ENCODE measurements at regions not wholly inside any gene's neighbourhood (a gene's known extent, or its start where the extent isn't known, plus 50 kb on each side); places are given as distances from the start of the nearest gene placed in this dataset.

GRCh38 chr7:18370633-18371032 lies 124.9 kb upstream of the HDAC9 start:
- DNase-seq: no peak

DNA sequence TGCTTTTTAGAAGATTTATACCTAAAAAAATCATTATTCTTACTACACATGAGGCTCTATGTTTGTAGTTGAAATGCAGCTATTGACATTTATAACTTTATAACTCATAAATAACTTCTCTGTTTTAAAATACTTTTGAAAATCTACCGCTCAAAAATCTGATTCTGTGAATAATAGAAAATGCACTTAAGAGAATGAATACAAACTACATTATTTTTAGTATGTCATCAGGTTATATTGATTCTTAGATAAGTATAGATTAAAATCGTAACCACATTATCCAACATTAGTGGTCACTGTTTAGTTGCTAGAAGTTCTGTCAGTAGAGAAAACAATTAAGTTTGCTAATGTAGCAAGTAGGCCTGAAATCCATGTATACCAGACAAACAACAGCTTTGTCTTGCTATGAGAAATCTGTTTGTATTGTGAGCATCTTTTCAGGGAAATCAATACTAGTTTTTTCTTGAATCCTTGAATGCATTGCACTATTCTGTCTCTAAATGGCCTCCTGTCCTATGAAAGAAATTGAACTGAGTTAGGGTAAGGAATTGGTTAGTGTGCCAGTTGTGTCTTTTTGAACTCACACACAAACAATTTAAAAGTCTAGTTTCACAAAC lies 116.5 kb upstream of the HDAC9 start:
- no peak for DNase-seq

DNA sequence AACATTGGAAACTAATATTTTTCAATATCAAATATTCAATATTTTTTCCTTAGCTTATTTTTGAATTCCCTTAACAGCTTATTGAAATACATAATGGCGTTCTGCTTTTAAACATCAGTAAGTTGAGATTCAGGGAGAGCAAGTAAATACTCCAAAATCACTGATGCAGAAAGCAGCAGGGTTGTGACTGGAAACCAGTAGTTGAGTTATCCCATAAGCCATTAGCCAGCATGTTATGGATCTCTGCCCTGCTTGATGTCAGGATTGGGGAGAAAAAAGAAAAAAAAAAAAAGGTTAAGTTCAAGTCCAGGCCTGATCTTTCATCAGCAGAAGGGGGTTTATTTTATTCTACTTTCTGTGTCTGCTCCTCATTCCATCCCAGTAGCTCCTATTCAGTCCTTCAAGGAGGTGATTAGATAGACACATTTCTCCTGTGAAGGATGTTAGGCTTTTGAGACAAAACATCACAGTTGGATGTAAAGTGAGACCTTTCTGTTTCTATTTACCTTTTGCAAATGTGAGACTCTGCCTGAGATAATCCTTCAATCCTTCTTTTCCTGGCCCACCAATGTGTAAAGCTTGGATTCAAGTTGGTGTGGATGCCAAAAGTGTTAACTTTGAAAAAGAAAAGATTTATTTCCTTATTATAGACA lies 110.9 kb upstream of the HDAC9 start:
- DNase-seq: no peak

- no peak for DNase-seq
These were observed 108.9 kb upstream of the HDAC9 start for GRCh38 chr7:18386607-18387006.

- DNase-seq: no peak
These were observed 108.3 kb upstream of the HDAC9 start for GRCh38 chr7:18387191-18387735.

GRCh38 chr7:18390535-18390907 lies 105.0 kb upstream of the HDAC9 start:
- no peak for DNase-seq

GRCh38 chr7:18393465-18394118 lies 102.0 kb upstream of the HDAC9 start:
- no peak for DNase-seq

GRCh38 chr7:18395868-18396267 lies 99.7 kb upstream of the HDAC9 start:
- no peak for DNase-seq

DNA sequence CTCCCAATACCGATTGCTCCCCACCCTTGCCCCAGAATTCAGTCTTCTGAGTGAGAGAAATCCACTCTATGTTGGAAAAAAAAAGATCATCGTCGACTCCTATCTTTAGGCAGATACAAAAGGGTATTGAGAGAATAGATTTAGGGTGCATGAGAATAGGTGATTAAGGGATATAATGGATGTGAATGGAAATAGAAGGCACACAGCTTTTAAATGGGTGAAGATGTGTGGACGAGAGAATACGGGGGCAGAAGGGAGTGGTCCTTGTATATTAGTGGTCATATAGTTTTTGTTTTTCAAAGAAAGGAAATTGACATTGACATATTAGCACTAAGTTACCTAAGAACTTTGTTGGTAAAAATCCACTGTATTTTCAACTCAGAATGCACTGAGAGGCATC lies 98.6 kb upstream of the HDAC9 start:
- DNase-seq: no peak

DNA sequence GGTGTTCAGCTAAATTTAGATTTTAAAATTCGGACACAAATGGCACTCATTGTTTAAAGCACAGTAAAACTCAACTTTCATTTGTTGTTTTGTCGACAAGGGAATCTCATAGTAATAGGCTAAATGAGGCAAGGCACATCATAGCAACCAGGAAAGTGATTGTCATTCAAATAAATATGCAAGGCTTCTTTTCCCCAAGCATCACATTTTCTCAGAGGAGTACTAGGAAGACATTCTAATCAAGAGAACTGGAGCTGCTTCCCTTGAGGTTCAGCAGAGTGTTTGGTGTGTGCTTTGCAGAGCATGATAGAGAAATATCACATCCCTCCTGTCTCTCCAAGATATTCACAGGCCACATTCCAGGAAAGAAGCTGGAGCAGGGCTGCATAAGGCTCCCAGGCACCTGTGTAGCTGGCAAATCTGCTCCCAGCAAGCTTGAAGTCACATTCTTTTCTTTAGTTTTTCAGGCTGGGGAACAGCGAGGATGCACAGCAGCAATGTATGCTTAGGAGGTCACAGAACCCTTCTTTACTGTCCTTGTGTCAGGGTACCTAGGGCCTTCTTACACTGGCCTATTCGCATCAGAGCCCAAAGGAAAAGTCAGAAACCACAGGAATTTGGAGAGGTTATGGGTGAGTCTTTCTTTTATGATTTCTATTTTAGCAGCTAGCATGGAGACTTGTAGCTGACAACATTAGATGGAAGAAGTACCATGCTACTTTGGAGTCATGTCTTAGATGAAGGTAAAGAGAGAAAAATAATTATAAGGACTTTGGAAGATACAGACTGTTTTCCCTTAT lies 95.9 kb upstream of the HDAC9 start:
- DNase-seq: peak; percentile 9

DNA sequence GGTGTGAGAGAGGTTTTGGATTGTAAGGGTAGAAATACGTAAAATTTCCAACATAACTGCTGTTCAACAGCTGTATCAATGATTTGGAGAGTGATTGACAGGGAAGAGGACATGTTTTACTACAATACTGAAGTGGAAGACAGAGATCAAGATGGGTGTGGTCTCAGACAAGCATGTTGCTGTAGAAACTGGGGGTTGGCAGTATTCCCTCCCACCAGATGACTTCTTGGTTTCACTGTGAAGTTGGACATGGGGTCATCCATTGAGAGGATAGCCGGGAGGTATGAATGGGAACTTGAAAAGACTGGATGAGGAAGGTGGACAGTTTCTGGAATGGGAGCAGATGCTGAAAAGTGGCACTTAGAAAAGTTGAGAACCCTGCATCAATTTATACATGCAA lies 95.3 kb upstream of the HDAC9 start:
- no peak for DNase-seq

- no peak for DNase-seq
These were observed 94.8 kb upstream of the HDAC9 start for GRCh38 chr7:18400726-18401125.

DNA sequence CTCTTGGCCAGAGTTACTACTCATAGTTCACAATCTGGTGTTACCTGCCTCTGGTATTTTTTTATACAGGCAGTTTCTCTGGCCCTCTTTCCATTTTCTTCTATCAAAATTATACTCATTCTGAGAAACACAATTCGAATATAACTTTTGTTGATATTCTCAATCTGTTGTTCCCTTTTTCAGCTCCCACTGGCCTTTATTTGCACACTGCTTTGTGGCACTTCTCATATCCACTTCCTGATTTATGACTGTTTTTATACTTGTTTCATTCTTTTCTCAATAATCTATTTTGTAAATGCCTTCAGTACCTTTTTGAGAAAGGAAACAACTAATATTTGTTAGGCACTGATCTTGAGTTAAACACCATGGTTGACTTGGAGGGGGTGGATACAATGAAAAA lies 93.8 kb upstream of the HDAC9 start:
- no peak for DNase-seq

DNA sequence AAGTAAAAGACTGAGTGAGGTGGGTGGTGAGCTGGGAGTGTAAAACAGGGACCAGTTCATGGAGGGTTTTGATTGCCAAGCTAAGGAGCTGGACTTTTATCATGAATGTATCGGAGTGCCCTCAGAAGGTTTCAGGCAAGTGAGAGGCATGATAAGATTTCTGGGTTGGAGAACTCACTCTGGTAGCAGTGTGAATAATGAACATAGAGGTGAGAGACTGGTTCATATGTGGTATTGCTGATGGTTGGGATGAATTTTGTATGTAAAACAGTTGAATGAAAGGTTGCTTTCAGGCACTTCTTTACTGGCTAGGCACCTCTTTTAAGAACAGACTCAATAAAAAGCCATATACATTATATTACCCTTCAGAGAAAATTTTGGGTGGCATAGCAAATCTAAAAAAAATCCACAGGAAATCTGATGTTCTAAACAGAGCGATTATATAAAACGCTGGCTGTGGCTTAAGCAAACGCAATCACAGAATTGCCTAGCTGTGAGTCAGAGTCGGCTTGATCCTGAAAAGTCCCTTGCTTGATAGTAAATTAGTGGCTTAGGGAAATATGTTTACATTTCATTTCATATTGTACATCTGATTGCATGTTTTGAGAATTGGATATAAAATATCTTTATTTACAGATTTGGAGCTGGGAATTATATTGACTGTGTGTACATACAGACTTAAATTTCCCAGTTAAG lies 92.9 kb upstream of the HDAC9 start:
- DNase-seq: no peak

GRCh38 chr7:18405726-18406125 lies 89.8 kb upstream of the HDAC9 start:
- DNase-seq: no peak

- no peak for DNase-seq
These were observed 88.2 kb upstream of the HDAC9 start for GRCh38 chr7:18407385-18407784.

DNA sequence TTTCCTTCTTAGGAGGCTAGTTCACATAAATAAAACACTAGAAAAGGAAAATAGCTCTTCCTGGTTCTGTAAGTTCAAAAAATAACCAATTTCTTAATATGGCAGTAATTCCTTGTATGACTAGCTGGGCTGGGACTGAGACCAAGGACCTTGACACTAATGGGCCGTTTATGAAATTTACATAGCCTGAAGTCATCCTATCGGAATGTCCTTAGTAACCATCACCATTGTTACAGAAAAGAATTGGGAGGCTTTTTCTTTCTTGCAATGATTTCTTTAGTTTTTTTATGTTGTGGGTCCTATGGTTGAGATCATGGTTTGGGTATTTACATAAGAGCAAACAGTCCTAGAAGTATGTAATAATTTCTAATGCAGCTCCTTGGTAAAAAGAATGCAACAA lies 87.1 kb upstream of the HDAC9 start:
- peak; percentile 72 for DNase-seq

DNA sequence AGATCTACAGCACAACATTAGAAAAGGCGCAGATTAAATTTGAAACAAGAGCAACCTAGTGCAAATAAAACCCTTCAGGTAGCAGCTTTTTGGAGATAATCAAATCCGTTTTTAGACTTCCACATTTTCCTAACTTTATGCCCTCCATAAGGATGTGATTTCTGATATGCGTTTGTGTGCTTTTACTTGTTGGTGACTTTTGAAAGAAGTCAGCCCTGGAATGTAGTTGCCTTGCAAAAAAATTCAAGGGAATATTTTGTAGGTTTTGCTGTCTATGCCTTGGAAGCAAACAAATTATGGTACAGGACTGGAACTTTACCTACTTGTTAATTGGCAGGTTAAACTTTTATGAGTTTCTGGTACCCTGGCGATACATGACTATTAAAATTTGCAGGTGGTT lies 86.7 kb upstream of the HDAC9 start:
- DNase-seq: no peak

DNA sequence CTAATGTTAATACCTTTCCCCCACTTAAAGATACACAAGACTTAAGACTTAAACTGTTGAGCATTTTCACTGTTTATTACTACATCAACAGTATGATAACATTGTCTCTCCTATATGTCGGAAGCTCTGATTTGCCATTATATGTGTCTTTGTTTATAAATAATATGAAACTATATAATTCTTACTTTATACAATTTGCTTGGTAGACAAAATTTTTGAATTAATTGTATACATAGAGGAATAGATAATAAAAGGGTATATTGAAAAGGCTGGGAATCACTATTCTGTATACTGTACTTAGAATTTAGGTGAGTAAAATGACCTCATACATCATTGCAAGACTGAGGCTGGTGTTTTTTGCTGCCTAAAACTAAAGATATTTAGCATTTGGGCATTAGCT lies 82.1 kb upstream of the HDAC9 start:
- DNase-seq: no peak

GRCh38 chr7:18414885-18415284 lies 80.7 kb upstream of the HDAC9 start:
- DNase-seq: no peak

DNA sequence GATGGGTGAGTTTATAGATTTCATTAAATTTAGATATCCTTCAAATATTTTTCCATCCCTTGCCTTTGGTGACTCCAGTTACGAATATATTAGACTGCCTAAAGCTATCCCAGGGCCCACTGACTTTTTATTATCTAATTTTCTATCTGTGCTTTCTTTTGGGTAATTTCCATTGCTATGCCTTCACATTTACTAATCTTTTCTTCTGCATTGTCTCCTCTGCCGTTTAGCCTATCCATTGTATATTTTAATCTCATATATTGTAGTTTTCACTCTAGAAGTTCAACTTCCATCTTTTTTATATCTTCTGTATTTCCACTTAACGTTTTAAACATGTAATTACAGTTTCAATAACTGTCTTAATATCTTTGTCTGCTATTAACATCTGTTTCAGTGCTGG lies 78.6 kb upstream of the HDAC9 start:
- no peak for DNase-seq

DNA sequence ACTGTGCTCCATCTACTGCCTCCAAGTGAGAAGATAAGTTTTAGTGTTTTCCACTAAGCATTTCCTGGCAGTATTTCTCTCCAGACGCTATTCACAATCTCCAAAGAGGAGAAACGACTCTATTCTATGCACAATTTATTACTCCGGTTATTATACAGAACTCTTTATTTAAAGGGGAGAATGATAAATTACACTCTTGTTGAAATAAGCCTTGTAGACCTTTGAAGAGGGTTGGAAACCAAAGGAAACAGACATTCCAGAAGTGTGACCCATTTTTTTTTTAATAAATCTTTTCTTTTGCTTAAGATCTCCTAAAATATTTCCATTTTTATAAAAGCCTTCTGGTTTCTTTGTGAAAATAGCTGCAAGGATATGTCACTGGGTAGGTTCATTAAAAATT lies 76.1 kb upstream of the HDAC9 start:
- DNase-seq: no peak

DNA sequence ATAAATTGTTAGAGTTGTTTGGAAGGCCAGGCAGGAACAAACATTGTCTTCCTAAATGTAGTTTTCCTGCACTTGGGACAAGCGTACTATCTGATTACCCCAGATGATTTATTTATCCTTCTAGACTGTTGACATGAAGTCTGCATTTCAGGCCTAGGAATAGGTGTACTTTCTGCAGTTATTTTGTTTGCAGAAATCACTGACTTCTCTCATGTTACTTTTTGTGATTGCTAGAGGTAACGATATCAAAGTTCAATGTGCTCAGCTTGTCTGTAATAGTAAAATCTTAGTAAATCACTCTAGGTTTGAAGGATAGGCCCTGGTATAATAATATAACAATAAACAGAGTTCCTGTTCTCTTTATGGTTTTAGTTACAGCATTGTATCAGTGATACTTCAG lies 75.4 kb upstream of the HDAC9 start:
- DNase-seq: no peak

Measured in kidney glomerular epithelial cell (primary cell).